Renal pelvis (tissue), 1 donor: ENCODE measurements at regions not wholly inside any gene's neighbourhood (a gene's known extent, or its start where the extent isn't known, plus 50 kb on each side); places are given as distances from the start of the nearest gene placed in this dataset.

Experiments
- DNase-seq: peaks from one replicate; pipeline ENCODE4 v3.0.0-alpha.2; 2013

DNA sequence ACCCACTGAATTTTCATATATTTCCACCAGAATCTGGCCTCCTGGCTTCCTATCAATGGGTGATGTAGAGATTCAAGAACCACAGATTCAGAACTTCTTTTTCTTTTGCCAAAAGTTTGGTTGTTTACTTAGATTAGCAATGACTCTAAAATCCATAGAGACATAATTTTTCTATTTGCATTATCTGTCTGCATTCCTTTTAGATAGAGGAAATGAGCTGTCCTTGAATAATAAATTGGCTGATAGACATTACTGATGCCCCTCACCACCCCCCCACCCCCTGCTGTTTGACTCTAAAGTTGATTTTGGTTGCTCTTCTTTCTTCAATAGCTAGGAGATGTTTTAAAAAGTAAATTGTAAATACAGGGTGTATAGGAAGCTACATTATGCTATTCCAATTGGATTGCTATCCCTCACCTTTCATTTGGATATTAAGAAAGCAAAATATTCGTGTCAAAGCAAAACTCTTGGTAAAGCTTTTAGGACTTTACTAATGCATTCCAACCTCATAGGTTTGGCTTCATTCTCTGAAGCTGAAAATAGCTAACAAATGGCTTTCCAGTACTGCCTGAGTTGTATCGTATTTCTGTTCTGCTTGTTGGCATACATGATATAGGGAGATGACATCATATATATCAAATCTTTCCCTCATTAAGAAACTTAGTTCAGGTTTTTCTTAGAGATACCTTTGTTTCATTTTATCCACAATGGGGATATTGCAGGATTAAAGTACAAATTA lies 606.0 kb downstream of the ARL4A start:
- no peak for DNase-seq

DNA sequence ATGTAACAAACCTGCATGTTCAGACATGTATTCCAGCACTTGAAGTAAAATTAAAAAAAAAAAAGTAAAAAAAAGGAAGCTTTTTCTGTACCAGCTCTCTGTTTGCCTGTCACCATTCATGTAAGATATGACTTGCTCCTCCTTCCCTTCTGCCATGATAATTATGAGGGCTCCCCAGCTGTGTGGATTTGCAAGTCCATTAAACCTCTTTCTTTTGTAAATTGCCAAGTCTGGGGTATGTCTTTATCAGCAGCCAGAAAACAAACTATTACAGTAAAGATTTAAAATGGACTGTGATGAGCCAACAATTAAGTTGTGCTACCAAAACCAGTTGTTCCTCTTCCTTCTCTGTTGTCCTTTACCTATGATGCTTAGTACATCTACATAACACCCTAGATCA lies 619.6 kb downstream of the ARL4A start:
- no peak for DNase-seq

DNA sequence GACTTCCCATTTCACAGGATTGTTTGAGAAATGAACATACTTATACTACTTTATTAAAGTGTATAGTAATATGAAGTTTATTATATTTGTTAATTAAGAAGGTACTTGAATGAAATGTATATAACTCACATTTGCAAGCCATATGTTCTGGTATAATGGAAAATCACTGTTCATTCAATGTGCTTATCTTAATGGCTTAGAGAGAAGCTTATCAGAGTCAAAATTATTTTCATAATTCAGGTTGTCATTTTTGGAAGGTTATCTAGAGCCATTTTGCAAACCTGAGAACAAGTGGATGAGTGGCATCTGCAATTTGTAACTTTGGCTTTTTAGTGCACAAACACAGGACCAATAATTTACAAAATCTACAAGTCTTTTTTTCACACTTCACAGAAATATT lies 621.0 kb downstream of the ARL4A start:
- DNase-seq: no peak

DNA sequence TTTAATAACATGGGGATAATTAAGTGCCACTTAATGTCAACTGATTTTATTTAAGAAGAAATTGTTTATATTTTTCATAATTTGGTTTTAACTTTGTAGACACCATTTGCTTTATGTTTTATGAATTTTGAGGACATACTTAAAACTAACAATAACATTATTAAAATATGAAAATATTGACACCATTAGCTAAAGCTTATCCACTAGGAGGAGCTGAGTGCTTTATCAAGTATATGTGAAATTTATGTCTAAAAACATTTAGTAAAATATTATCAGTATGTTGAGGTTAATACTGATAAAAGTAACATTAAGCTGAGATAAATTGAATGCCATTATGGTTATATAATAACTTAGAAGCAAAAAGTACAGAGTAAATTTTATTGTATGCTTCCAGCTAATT lies 622.1 kb downstream of the ARL4A start:
- no peak for DNase-seq

DNA sequence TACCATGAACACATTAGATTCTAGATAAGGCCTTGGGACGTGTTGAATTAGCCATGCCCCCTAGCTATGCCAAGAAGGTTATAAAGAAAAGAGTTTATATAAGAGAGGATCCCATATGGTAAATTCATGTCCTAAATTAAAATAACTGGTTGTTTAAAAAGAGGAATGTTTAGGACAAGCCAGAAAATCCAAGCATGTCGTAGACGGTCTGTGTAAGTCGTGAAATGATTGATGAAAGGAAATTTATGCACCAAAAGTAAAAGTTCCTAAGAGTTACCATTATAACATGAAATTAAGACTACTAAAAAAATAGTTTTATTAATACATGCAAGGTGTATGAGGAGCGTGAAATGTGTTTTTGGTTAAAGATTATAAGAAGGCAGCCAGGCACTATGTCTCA lies 624.9 kb downstream of the ARL4A start:
- DNase-seq: no peak

DNA sequence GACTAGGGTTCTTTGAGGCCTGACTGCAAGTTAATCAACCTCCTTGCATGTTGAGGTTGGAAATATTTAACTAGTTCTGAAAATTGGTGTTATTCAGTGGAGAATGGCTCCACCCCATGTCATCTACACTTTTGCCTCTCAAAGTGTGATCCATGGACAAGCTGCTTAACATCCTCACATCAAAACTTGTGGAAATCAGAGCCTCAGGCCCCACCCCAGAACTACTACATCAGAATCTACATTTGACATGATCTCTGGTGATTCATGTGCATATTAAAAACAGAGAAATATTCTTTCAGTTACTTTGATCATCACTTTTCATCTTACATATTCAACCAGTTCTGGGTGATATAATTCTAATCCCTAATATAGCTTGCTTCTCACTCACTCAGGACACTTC lies 632.9 kb downstream of the ARL4A start:
- no peak for DNase-seq

DNA sequence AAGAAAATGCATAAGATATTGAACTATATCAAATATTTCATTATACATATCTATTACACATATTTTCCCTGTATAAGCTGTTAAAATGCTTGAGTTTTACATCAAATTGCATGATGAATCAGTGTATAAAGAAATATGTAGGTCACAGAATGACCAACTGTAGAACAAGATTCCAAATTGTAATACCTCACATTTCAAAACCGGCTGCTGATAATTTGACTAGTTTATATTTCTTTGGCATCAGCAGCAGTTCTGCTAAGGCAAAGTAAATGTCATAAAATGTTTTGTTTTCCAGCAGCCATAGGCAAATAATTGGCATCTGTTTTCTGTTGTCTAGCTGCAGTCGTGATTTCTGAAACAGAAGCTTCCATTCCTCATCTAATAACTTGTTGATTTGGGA lies 633.9 kb downstream of the ARL4A start:
- DNase-seq: no peak

DNA sequence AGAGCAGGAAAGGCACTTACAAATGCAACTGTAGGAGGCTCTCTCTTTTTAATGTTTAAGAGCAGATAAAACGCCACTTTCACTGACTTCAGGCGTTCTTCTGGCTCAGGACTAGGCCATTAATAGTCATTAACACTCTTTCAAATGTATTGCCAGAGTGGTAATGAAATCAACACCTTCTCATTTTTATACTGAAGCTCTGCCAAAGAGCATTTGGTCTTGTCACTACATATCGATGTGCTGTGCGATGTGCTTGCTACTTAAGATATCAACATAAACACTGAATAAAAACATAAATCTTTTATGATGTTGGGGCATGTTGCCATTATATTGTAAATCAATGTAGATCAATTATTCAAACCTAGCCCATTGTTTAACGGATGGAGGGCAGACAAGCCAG lies 634.7 kb downstream of the ARL4A start:
- no peak for DNase-seq

DNA sequence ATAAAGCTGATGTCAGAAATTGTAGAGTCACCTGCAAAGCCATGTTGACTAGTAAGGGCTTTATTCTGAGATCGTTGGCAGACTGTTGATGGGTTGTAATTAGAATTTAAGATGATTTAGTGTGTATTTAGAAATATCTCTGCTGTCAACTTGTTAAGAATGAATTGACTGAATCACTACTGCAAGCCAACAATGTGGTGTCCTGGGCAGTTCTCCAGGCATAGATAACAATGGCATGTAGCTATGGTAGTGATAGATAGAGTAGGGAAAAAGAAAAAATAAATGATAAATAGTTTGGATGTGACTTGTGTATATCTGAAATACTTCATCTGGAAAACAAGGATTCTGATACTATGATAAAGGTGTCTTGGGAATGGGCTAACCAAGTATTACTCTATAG lies 640.2 kb downstream of the ARL4A start:
- DNase-seq: no peak

DNA sequence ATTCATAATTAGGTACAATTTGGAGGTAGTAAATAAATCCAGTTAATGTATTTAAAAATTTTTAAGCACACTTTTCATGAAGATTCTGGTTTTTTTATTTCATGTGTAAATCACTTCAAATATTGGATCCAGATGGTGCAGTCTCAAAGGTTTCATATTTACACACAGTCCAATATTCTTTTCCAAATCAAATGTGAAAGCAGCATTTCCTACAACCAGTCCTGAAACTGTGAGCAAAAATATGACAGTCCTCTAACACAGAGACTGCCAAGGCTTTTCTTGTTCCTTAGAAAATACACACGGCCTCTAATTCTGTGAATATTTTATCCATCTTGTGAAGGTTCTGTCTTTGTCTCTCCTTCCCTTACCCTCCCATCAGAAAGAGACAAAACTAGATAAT lies 645.9 kb downstream of the ARL4A start:
- no peak for DNase-seq

DNA sequence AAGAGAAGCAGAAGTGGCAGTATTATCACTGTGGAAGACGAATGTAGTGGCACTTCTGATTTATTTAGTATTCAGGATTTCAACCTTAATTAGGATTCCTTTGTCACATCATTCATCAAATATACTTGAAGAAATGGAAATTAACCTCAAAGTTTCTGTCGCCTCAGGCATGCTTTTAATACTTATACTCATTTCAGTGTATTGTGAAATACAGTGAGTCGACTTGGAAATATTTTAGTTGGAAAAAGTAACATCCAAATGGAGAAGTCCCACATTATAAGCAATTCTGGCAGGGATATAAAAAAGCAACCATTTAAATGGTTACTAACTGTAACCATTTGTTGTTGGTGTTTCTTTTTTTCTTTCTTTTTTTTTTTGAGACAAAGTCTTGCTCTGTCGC lies 648.8 kb downstream of the ARL4A start:
- no peak for DNase-seq

DNA sequence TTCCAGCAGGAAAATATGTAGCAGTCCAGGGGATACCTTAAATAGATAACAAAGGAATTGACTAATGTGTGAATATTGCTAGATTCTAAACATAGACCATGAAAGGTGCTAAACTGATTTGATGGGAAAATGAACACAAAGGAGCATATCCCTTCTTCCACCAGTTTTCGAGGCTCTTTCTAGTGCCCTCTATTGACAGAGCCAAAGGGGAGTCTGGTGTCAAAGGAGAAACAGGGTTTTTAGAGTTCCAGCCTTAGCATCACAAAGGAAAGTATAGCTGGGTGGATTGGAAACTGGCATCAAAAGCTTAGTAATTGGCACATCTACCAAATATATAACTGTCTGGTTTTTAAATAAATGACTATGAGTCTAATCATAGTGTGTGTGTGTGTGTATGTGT lies 636.8 kb downstream of the ETV1 start:
- DNase-seq: no peak

DNA sequence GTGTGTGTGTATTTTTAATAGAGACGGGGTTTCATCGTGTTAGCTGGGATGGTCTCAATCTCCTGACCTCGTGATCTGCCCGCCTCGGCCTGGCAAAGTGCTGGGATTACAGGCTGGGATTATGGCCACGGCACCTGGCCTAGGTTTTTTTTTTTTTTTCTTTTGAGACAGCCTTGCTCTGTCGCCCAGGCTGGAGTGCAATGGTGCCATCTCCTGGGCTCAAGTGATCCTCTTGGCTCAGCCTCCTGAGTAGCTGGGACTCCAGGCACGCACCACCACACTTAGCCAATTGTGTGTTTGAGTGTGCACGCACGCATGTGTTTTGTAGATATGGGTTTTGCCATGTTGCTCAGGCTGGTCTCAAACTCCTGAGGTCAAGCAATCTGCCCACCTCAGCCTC lies 629.8 kb downstream of the ETV1 start:
- no peak for DNase-seq

DNA sequence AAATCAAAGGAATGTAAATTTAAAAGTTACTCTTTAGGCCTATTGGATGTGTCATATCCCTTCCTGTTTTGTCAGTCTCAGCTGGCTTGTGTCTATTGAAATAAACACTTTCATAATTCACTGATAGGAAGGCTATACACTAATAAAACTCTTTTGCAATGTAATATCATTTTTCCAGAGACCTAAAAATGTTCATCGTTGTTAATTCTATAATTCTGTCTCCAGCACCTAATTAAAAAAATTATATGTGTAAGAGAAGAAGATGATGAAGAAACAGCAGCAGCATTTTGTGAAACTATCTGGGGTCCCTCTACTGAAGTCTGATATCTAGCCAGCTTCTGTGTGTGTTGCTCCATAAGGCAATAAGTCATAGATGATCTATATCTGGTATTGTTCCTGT lies 602.7 kb downstream of the ETV1 start:
- no peak for DNase-seq

DNA sequence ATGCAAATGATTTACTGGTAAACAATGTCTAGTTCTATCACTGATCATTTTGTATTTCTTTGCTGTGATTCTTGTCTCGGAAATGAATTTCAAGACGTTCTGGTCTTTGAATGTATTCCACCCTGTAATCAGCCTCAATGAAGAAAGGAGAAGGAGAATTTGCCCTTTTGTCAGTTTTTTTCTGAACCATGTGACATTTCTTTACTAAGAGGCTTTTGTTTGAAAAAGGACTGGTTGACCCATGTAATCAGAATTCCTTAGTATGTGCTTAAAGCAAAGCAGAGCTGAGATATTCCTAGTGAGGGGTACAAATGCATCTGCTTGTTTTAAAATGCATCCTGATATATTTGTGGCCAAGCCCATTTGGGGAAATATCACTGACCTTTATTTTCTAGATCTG lies 581.6 kb downstream of the ETV1 start:
- no peak for DNase-seq

DNA sequence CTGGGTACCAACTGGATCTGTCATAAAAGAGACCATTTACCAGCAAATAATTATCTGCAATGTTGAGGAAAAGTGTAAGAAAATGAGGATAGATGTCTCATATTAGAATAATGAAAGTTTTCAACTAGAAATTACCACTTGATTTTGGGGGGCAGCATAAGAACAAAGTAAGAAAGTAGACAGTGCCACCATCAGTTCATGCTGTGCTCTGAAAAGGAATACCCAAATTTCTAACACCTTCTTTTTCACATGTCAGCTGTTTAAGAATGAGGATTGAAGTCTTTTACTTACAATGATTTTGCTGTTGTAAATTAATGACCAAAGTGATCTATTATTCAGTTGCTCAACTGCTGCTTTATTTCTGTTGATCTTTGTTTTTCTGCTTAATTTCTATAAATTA lies 578.3 kb downstream of the ETV1 start:
- DNase-seq: no peak

DNA sequence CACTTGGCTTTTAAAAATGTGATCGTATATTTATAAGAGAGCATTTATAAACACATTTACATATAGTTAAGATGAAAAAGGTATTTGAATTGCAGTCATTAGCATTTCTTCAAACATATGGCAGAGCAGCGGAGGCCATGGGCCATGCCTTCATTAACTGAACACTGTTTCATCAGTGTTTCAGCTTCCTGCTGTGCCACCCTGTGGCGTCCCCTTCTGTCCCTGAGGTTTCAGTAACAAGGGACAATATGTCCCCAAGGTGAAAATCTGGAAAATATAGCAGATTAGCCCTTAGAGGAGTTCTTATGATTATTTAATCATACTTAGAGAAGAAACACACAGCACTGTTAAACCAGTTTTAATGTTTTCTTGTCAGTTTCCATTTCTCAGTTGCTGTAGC lies 577.8 kb downstream of the ETV1 start:
- no peak for DNase-seq

DNA sequence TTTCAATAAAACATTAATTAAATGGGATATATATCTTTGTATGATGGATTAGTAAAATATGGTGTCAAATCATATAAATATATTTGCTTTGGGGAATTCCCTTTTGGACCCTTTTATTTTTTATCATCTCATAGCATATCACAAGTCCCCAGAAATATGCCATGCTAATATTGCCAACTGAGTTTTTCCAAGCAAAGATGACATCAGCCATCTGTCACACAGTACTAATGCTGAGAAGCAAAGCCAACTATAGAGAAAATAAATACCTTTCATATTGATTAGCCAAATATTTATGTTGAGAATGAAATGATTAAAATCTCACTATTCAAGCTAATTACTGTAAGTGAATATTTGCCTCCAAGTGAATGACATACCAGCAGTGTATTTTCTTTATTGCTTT lies 575.3 kb downstream of the ETV1 start:
- no peak for DNase-seq

DNA sequence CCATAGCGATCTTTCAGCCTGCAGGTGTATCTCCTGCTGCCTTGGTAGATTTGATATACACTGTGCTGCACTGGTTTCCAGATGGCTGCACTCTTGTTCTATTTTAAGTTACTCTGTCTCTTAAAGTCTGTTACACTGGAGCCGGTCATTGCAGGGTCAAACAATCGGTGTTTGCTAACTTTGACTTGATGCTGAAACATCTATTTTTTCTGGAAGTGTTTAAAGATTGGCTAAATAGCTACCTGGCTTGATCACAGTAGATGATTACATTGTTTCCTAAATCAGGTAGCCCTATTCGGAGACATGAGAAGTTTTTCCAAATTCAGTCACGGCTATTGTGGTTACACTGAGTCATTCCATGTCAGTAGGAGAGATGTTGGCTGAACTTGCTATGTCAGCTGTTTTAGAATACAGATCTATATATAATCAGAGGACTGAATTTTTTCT lies 574.8 kb downstream of the ETV1 start:
- peak; percentile 1 for DNase-seq

DNA sequence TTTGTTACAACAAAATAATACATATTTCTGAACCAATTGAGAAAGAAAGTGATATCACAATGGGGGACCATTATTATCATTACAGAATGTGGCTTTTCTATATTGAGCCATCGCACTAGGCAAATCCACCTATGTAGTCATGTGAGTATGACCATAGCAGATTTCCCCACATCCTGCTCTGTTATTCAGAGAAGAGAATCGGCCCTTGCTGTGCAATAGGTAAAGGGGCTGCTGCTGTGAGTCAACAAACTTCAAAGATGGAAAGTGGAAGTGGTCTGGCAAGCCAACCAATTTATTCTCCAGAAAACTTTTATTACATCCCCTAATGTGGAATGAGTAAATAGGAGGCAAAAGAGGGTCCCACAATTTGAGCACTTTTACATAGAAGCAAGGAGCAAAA lies 573.4 kb downstream of the ETV1 start:
- DNase-seq: no peak

DNA sequence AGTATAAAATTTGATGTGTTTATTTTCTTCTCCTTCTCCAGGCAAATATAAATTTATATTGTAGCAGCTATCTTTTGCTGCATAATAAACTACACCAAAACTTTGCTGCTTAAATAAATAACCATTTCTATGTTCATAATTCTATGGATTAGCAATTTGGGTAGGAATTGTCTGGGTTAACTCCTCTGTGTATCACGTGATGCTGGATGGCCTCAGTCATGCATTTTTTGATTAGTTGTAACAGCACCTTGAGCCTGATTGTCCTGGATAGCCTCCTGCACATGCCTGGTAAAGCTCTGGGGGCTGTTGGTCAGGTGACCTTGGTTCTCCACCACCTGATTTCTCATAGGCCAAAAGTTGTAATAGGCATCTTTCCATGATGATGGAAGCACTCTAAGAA lies 572.9 kb downstream of the ETV1 start:
- no peak for DNase-seq

DNA sequence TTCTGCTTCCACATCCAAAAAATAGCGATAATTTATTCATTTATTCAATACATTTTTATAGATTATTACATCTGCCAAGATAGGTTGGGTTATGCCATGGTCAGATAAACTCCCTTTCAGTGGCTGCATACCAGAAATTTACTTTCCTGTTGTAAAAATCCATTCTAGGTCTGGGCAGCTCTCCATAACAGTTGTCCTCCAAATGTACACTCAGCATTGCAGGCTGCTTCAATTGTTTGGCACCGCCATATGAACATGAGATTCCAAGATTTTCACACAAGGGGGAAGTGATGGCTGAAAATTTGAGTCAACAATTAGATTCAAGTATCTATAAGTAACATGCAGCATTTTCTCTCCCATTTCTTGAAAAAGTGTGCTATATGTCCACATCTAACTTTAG lies 568.7 kb downstream of the ETV1 start:
- DNase-seq: no peak

DNA sequence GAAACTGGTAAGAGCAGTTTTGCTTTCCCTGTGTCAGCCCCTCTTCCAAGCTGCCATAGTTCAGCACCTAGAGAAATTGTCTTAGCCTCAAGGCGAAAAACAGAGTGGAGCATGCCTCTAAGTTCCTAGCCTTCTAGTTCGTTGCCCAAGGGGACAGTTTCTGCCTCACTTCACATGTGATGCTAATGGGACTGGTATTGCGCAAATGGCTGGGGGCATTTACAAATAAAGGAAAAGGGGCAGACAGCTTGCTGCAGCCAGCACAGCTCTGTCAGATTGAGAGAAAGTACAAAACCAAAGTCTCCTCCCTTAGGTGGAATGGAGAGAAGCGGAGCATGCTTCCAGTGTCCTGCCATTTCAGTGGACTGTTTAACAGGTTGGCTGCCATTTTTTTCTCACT lies 567.7 kb downstream of the ETV1 start:
- no peak for DNase-seq

DNA sequence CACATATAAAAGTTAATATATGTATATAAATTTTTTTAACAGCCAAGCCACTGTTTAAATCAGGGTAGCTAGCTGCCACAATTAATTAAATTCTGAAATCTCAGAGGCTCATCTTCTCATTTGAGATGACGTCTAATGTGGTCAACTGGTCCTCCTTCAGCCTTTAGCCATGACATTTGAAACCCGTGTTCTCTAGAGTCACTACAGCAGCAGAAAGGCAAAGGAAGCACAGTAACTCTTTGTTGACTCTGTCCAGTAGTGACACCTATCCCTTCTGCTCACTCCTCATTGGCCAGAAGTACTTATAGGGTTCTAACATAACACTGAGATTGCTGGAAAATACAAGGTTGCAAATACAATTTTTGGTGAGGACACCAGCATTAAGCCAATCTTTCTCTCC lies 555.5 kb downstream of the ETV1 start:
- no peak for DNase-seq

DNA sequence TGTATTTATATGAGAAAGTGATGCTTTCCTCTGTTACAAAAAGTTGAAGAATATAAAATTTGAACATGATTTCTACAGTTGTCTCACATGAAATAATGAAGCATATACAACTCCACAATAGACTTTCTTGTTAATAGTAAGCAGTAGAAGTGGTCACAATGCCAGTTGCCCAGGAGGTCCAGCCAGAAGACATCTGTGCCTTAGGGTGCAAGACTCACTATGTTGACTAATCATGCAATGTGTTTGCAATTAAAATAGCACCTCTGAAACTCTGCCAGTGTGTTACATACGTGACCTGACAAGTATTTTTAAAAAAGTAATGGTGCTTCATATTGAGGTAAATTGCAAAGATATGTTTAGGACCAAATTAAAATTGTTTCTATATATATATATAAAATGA lies 547.2 kb downstream of the ETV1 start:
- no peak for DNase-seq
